IMR-90 (cell line): ENCODE measurements at regions not wholly inside any gene's neighbourhood (a gene's known extent, or its start where the extent isn't known, plus 50 kb on each side); places are given as distances from the start of the nearest gene placed in this dataset.
A peak's percentile ranks its signal among the peaks of the same experiment; 100 is the strongest.

ENCODE experiments used
- ATAC-seq: fragments of 200-7000 bp; cut with Tn5 transposase; 2 replicates; pipeline ENCODE4 v1.9.1; 2020; ENCODE audit warnings: low read depth, mild to moderate bottlenecking, moderate library complexity
- BruUV-seq: library from RNA; stranded (reverse); fragments of 400-500 nt; replicated peaks from 2 replicates; lab custom pipeline; 2021; lab: Mats Ljungman, UMichigan
- CTCF ChIA-PET: fragments of 300-600 bp; formaldehyde crosslinking; extraction: SDS; loops from one replicate; lab custom pipeline; 2021; ENCODE audit warnings: antibody characterized with exemption; lab: Yijun Ruan, JAX
- POLR2A ChIA-PET: fragments of 300-600 bp; sonication (Branson Sonifier 250); formaldehyde crosslinking; loops from one replicate; lab custom pipeline; 2022; ENCODE audit warnings: antibody characterized with exemption; ENCODE audit not compliant: unreplicated experiment; lab: Charles Lee
- DNase-seq: peaks from one replicate; pipeline ENCODE4 v3.0.0; 2013
- H2AFZ ChIP-seq: replicated peaks from 2 replicates; pipeline ENCODE3; 2013; ENCODE audit warnings: low read length, mild to moderate bottlenecking; ENCODE audit not compliant: poor library complexity
- H2AK5ac ChIP-seq: 2 replicates; pipeline ENCODE4 v1.6.1; 2013; ENCODE audit warnings: low read depth, low read length, inconsistent platforms
- H2AK9ac ChIP-seq: replicated peaks from 2 replicates; pipeline ENCODE3; 2013; ENCODE audit warnings: mild to moderate bottlenecking, low read depth, low read length, moderate library complexity; ENCODE audit not compliant: poor library complexity
- H2BK120ac ChIP-seq: 2 replicates; pipeline ENCODE4 v1.6.1; 2013; ENCODE audit warnings: low read depth, low read length, inconsistent platforms
- H2BK15ac ChIP-seq: 3 replicates; pipeline ENCODE4 v1.6.1; 2013; ENCODE audit warnings: low read depth, low read length, inconsistent platforms
- H2BK20ac ChIP-seq: 2 replicates; pipeline ENCODE4 v1.6.1; 2013; ENCODE audit warnings: low read depth, mild to moderate bottlenecking, inconsistent platforms, low read length, moderate library complexity
- H2BK5ac ChIP-seq: 2 replicates; pipeline ENCODE4 v1.6.1; 2013; ENCODE audit warnings: mild to moderate bottlenecking, low read depth, low read length, inconsistent platforms; ENCODE audit not compliant: poor library complexity, severe bottlenecking
- H3K14ac ChIP-seq: replicated peaks from 2 replicates; pipeline ENCODE4 v1.6.1; 2013; ENCODE audit warnings: low read depth, low read length, inconsistent platforms
- H3K18ac ChIP-seq: 2 replicates; pipeline ENCODE4 v1.6.1; 2013; ENCODE audit warnings: low read depth, low read length, control low read depth
- H3K23ac ChIP-seq: 2 replicates; pipeline ENCODE4 v1.6.1; 2013; ENCODE audit warnings: low read depth, low read length, inconsistent platforms
- H3K27ac ChIP-seq: 2 replicates; pipeline ENCODE4 v1.5.1; 2013; ENCODE audit warnings: mild to moderate bottlenecking, control low read depth, low read length; ENCODE audit not compliant: insufficient read depth
- H3K27me3 ChIP-seq: 2 replicates; pipeline ENCODE4 v1.6.1; 2013; ENCODE audit warnings: low read length; ENCODE audit not compliant: control insufficient read depth, insufficient read depth
- H3K36me3 ChIP-seq: 2 replicates; pipeline ENCODE4 v1.6.1; 2013; ENCODE audit warnings: low read length, mixed read lengths; ENCODE audit not compliant: control insufficient read depth, insufficient read depth
- H3K4ac ChIP-seq: 2 replicates; pipeline ENCODE4 v1.6.1; 2013; ENCODE audit warnings: low read depth, low read length, inconsistent platforms
- H3K4me1 ChIP-seq: 2 replicates; pipeline ENCODE4 v1.6.1; 2013; ENCODE audit warnings: low read length, mixed read lengths; ENCODE audit not compliant: control insufficient read depth, insufficient read depth
- H3K4me2 ChIP-seq: 2 replicates; pipeline ENCODE4 v1.6.1; 2013; ENCODE audit warnings: low read depth, mild to moderate bottlenecking, control low read depth, low read length, moderate library complexity
- H3K4me3 ChIP-seq: 2 replicates; pipeline ENCODE4 v1.5.1; 2013; ENCODE audit warnings: low read depth, mild to moderate bottlenecking, control low read depth, low read length, moderate library complexity; ENCODE audit not compliant: insufficient read depth
- H3K56ac ChIP-seq: 2 replicates; pipeline ENCODE4 v1.6.1; 2013; ENCODE audit warnings: low read length, inconsistent platforms; ENCODE audit not compliant: insufficient read depth; ENCODE audit errors: extremely low read depth
- H3K79me1 ChIP-seq, 2 experiments: 2 replicates each; pipeline ENCODE4 v1.6.1; 2013; ENCODE audit warnings: low read length in 2 of 2, inconsistent platforms in 1 of 2, low read depth in 1 of 2
- H3K9ac ChIP-seq: 2 replicates; pipeline ENCODE4 v1.6.1; 2013; ENCODE audit warnings: low read depth, low read length, control low read depth
- H3K9me1 ChIP-seq: 2 replicates; pipeline ENCODE4 v1.6.1; 2013; ENCODE audit warnings: low read length, inconsistent platforms; ENCODE audit not compliant: insufficient read depth
- H3K9me3 ChIP-seq: 2 replicates; pipeline ENCODE4 v1.6.1; 2013; ENCODE audit warnings: low read length; ENCODE audit not compliant: control insufficient read depth, insufficient read depth
- H4K20me1 ChIP-seq: 2 replicates; pipeline ENCODE4 v1.6.1; 2013; ENCODE audit warnings: low read length, inconsistent platforms; ENCODE audit not compliant: insufficient read depth
- H4K5ac ChIP-seq: 2 replicates; pipeline ENCODE4 v1.6.1; 2013; ENCODE audit warnings: mild to moderate bottlenecking, low read depth, low read length, control low read depth
- H4K8ac ChIP-seq, 2 experiments: 2 replicates each; pipeline ENCODE4 v1.6.1; 2013; ENCODE audit warnings: low read depth in 2 of 2, low read length in 2 of 2, control low read depth in 1 of 2, inconsistent platforms in 1 of 2
- H4K91ac ChIP-seq: 2 replicates; pipeline ENCODE4 v1.6.1; 2013; ENCODE audit warnings: low read depth, low read length, inconsistent platforms; ENCODE audit not compliant: insufficient read depth
- BHLHE40 ChIP-seq: fragments of 150-350 bp; IDR thresholded peaks from 2 replicates; pipeline ENCODE4 v1.6.1; 2016; ENCODE audit warnings: mild to moderate bottlenecking, low read depth, low read length
- POLR2A ChIP-seq: IDR thresholded peaks from 2 replicates; pipeline ENCODE4 v1.6.1; 2012; ENCODE audit warnings: mild to moderate bottlenecking, low read depth, low read length
- RAD21 ChIP-seq: IDR thresholded peaks from 2 replicates; pipeline ENCODE4 v1.6.1; 2012; ENCODE audit warnings: low read length, improper control_type of control experiment
- SMC3 ChIP-seq: fragments of 150-350 bp; IDR thresholded peaks from 2 replicates; pipeline ENCODE4 v1.6.1; 2016; ENCODE audit warnings: low read depth, mild to moderate bottlenecking, antibody characterized with exemption, low read length, moderate library complexity
- WGBS, 2 experiments: methylation state at CpG; one replicate each; pipeline versions ENCODE4 v1.1.5 to v1.1.7; 2013; ENCODE audit warnings: missing lambda C conversion rate in 2 of 2; ENCODE audit not compliant: insufficient read length in 1 of 2; ENCODE audit errors: extremely low coverage in 2 of 2; 5-methylcytosine and 5-hydroxymethylcytosine counted together
- dilution Hi-C: fragments of 300-500 bp; cut with HindIII; formaldehyde crosslinking; loops from one replicate; pipeline ENCODE4 v1.14.3; 2018; ENCODE audit warnings: low sequenced_read_pairs; ENCODE audit not compliant: unreplicated experiment
- in situ Hi-C: fragments of 300-500 bp; cut with MboI; formaldehyde crosslinking; loops from 3 replicates; pipeline ENCODE4 v1.14.3; 2019; ENCODE audit warnings: low sequenced_read_pairs, inconsistent platforms, mixed read lengths
- intact Hi-C: fragments of 100-400 bp; cut with micrococcal nuclease; formaldehyde crosslinking; loops from 2 replicates; pipeline ENCODE4 v1.10.0; 2022
- TF ChIP-seq, protein P1 (sequence below): conservative IDR thresholded peaks from 2 replicates; pipeline ENCODE4 v1.5.1; 2012; ENCODE audit warnings: mild to moderate bottlenecking, low read depth, low read length, improper control_type of control experiment

DNA sequence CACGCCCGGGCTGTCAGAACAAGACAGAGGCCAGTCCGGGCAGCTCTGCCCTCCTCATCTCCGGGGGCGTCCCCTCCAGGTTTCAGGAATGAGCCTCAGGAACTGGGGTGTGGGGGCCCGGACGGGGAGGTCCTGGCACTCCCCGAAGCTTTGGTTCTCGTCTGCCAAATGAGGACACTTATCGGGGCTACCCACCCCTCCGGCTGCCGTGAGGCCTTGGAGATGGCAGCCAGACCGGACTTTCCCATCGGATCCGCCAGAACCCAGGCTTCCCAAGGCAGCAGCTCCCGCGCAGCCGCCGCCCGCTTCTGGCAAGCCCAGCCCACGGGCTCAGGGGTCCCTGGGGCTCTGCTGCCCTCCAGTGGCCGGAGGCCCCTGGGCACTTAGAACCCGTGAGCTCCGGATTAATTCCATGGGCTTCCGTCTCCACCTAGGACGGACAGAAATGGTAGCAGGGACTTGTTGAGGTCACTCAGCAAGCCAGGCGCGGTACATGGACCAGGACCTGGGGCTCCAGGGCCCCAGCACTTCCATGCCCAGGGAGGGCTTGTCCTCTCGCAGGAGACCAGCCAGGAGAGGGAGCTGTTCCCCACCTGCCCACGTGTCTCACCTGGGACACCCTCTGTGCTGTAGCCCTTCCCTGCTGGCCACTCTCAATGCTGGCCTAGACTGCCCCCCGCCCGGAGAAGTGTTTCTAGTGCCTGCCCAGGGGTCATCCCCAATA, 89.4 kb downstream of the LINGO1 start:
- ATAC-seq (peak; percentile 89), DNase-seq (peak; percentile 78)
- H3K23ac ChIP-seq, result no peak overlapping the region
- no peak overlapping the region; the same call in 2 of the 3 replicates for H2BK15ac ChIP-seq
- no peaks in the 10 kb centered on the region for H4K20me1 ChIP-seq
- no peaks in the 10 kb centered on the region for H3K27me3 ChIP-seq
- H3K9me1 ChIP-seq, result peaks cover 7% of the 10 kb centered on the region; the same call in 1 of the 2 replicates
- dilution Hi-C loops (no loop called here), in situ Hi-C loops (loop anchor here (5.0 to 10.0 kb wide), 2 partner anchors 426 to 519 kb away; no protein-coding TSS in a partner anchor), intact Hi-C loops (loop anchor here (1.0 to 2.0 kb wide), 5 partner anchors 47 to 1347 kb away; no protein-coding TSS in a partner anchor)
- peaks cover 18% of the 10 kb centered on the region for H3K4me1 ChIP-seq
- H3K9me3 ChIP-seq, result 0 out of 2 replicates have a peak, but pooled peaks cover 4% of the 10 kb centered on the region
- peak overlapping the region; percentile 40; the same call in 1 of the 2 replicates for H4K5ac ChIP-seq
- CTCF ChIA-PET, result interaction anchor here (0.6 to 2.8 kb wide), 22 partner anchors 11 to 606 kb away, joined by 3 to 33 read pairs (median 5); no protein-coding TSS in a partner anchor
- no peak overlapping the region for H2BK5ac ChIP-seq
- peak overlapping the region; percentile 10 for H2BK20ac ChIP-seq
- peak overlapping the region; percentile 94 for H2AK9ac ChIP-seq
- POLR2A ChIA-PET, result interaction anchor here (0.5 kb wide), 2 partner anchors 160 to 446 kb away, joined by 4 read pairs; no protein-coding TSS in a partner anchor
- peak overlapping the region; percentile 38 for H3K9ac ChIP-seq
- peak overlapping the region; percentile 63 for H2BK120ac ChIP-seq
- H2AK5ac ChIP-seq, result 0 out of 2 replicates have a peak overlapping the region, but pooled peaks have one; percentile 11
- H3K79me1 ChIP-seq, result no peaks in the 10 kb centered on the region
- H3K14ac ChIP-seq, result 0 out of 2 replicates have a peak overlapping the region, but pooled peaks have one; percentile 14
- H3K4ac ChIP-seq, result peak overlapping the region; percentile 67
- WGBS, 2 experiments, result 1% methylated on average over 12 of the region's 32 CpGs; no CpG with 5 or more reads in 1 of the 2 experiments
- H3K36me3 ChIP-seq, result no peaks in the 10 kb centered on the region
- H3K18ac ChIP-seq, result no peak overlapping the region
- BruUV-seq, result no TSS peak
- peak overlapping the region; percentile 11; the same call in 1 of the 2 replicates for H3K4me3 ChIP-seq
- peak overlapping the region; percentile 63 to 93 for H4K8ac ChIP-seq
- TF ChIP-seq BHLHE40 (peak; percentile 33; the same call in 1 of the 2 replicates), POLR2A (no peak), SMC3 (peak; percentile 95), RAD21 (peak; percentile 99)
- TF ChIP-seq, protein P1, sequence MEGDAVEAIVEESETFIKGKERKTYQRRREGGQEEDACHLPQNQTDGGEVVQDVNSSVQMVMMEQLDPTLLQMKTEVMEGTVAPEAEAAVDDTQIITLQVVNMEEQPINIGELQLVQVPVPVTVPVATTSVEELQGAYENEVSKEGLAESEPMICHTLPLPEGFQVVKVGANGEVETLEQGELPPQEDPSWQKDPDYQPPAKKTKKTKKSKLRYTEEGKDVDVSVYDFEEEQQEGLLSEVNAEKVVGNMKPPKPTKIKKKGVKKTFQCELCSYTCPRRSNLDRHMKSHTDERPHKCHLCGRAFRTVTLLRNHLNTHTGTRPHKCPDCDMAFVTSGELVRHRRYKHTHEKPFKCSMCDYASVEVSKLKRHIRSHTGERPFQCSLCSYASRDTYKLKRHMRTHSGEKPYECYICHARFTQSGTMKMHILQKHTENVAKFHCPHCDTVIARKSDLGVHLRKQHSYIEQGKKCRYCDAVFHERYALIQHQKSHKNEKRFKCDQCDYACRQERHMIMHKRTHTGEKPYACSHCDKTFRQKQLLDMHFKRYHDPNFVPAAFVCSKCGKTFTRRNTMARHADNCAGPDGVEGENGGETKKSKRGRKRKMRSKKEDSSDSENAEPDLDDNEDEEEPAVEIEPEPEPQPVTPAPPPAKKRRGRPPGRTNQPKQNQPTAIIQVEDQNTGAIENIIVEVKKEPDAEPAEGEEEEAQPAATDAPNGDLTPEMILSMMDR, result peak; percentile 99
- peak overlapping the region; percentile 87 for H4K91ac ChIP-seq
- peak overlapping the region; percentile 71 for H3K4me2 ChIP-seq
- H3K27ac ChIP-seq, result peak overlapping the region; percentile 25; the same call in 1 of the 2 replicates
- H2AFZ ChIP-seq, result peak overlapping the region; percentile 84
- no peak overlapping the region for H3K56ac ChIP-seq
